IPS-15b (cell line): ENCODE measurements at regions not wholly inside any gene's neighbourhood (a gene's known extent, or its start where the extent isn't known, plus 50 kb on each side); places are given as distances from the start of the nearest gene placed in this dataset.
"Not testable (repeated sequence)": the region's sequence is repeated elsewhere in the genome, so short reads cannot be mapped to it uniquely, and the experiment has no call there.

Experiments
- H3K27me3 ChIP-seq: one replicate; pipeline ENCODE4 v1.6.1; 2013; ENCODE audit warnings: low read length; ENCODE audit not compliant: control insufficient read depth, insufficient read depth
- H3K36me3 ChIP-seq: one replicate; pipeline ENCODE4 v1.6.1; 2013; ENCODE audit warnings: low read length; ENCODE audit not compliant: control insufficient read depth, insufficient read depth
- H3K4me1 ChIP-seq: one replicate; pipeline ENCODE4 v1.6.1; 2013; ENCODE audit warnings: mild to moderate bottlenecking, low read length; ENCODE audit not compliant: control insufficient read depth, insufficient read depth
- H3K4me3 ChIP-seq: one replicate; pipeline ENCODE4 v1.5.1; 2013; ENCODE audit warnings: low read depth, low read length
- H3K9ac ChIP-seq: one replicate; pipeline ENCODE4 v1.6.1; 2013; ENCODE audit warnings: low read depth, mild to moderate bottlenecking, low read length
- H3K9me3 ChIP-seq: one replicate; pipeline ENCODE4 v1.6.1; 2013; ENCODE audit warnings: mild to moderate bottlenecking, low read length; ENCODE audit not compliant: control insufficient read depth, insufficient read depth

DNA sequence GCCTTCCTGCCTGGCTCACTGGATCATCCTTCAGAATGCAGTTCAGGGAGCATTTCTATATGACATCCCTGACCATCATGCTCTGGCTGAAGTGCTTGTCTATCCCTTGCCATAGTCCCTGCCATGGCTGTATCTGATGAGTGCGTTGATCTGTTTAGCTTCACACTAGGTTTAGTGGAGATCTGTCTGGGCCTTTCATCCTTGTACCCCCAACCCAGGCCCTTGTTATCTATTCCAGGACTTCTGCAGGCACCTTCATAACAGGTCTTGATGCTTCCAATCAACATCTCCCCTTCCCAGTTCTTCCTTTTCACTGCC, 102.4 kb downstream of the QRSL1 start:
- H3K36me3 ChIP-seq: no peaks in the 10 kb centered on the region
- no peak overlapping the region for H3K9ac ChIP-seq
- H3K9me3 ChIP-seq: peaks cover 3% of the 10 kb centered on the region
- H3K4me3 ChIP-seq: no peak overlapping the region
- no peaks in the 10 kb centered on the region for H3K27me3 ChIP-seq
- H3K4me1 ChIP-seq: peaks cover 2% of the 10 kb centered on the region

DNA sequence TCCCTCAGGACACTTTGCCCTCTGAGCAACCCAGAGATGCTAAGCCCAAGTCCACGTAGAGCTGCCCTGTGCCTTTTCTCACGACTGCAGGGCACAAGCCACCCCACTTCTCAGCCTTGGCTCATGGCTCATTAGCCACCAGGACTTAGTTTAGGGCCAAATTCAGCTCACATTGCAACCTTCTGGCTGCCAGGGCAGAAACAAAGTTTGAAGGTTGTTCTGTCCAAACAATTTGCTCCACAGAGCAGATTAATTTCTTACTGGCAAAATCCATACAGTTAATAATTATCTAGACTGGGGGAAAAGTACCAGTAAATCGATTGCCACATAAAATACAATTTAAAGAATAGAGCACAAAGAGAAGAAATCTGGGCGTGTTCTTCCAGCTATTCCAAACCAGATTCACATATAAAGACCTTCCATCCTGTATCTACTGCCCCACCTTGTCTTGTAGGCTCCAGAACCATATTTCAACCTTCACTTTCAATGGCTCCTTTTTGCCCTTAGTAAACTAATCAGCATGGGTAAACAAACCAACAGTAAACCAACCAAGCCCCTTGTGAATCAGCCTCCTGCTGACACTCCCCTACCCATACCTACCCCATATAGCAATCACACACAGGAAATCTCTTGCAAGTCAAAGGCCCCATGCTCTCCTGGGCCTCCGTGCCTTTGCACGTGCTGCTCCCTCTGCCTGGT, 101.9 kb downstream of the QRSL1 start:
- no peak overlapping the region for H3K4me3 ChIP-seq
- peaks cover 3% of the 10 kb centered on the region for H3K9me3 ChIP-seq
- no peaks in the 10 kb centered on the region for H3K27me3 ChIP-seq
- H3K9ac ChIP-seq: no peak overlapping the region
- no peaks in the 10 kb centered on the region for H3K36me3 ChIP-seq
- H3K4me1 ChIP-seq: peaks cover 2% of the 10 kb centered on the region

DNA sequence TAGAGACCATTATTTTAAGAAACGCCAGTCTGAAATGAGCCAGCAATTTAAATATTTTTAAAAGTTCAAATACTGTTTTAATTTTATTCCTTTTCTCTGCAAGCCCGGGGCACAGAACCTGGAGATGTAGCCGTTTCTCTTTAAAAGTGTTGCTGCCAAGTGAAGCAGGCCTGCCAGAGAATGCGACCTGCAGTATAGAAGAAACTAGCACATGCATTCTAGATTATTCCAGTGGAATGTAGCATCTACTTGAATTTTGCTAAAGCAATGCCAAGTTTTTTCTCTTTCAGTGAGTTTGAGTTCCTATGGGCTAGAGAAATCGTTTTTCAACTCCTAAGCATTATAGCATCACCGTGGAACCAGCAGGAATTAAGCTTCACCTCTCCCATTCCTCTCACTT, 101.3 kb downstream of the QRSL1 start:
- Histone ChIP-seq H3K9ac (no peak overlapping the region), H3K27me3 (no peaks in the 10 kb centered on the region), H3K9me3 (peaks cover 2% of the 10 kb centered on the region), H3K36me3 (no peaks in the 10 kb centered on the region), H3K4me3 (no peak overlapping the region), H3K4me1 (peaks cover 2% of the 10 kb centered on the region)

DNA sequence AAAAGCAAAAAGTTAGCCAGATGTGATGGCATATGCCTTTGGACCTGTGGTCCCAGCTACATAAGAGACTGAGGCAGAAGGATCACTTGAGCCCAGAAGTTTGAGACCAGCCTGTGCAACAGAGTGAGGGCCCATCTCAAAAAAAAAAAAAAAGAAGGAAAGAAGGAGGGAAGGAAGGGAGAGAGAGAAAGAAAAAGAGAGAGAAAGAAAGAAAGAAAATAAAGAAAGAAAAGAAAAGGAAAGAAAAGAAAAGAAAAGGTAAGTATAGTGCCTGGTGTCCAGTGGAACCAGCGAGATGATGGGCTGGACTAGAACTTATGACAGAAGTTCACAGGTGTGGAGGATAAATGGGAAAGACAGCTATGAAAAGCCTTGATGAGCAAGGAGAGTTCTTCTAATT, 100.9 kb downstream of the QRSL1 start:
- Histone ChIP-seq H3K9ac (no peak overlapping the region), H3K4me3 (no peak overlapping the region)

DNA sequence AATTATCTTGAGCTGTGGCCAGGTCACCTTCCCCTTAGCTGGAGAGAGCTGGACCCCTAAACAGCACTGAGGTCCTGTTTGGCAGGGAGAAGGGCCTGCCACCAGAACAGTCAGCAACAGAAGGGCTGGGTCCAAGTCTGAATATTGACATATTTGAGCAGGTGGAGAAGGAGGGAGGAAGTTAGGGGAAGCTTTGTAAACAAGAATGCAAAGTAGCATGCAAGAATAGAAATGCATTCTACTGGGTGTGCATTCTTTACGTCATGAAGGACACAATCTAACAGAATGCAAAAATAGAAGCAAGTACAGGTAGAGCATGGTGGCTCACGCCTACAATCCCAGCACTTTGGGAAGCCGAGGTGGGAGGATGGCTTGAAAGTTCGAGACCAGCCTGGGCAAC, 100.5 kb downstream of the QRSL1 start:
- H3K4me1 ChIP-seq: peaks cover under 1% of the 10 kb centered on the region
- H3K27me3 ChIP-seq: no peaks in the 10 kb centered on the region
- H3K9ac ChIP-seq: no peak overlapping the region
- H3K36me3 ChIP-seq: no peaks in the 10 kb centered on the region
- H3K4me3 ChIP-seq: no peak overlapping the region
- H3K9me3 ChIP-seq: no peaks in the 10 kb centered on the region

More for the DNA sequence above, 100.9 kb downstream of the QRSL1 start:
- H3K4me1 ChIP-seq: peaks cover 2% of the 10 kb centered on the region
- no peaks in the 10 kb centered on the region for H3K36me3 ChIP-seq
- no peaks in the 10 kb centered on the region for H3K27me3 ChIP-seq
- no peaks in the 10 kb centered on the region for H3K9me3 ChIP-seq

DNA sequence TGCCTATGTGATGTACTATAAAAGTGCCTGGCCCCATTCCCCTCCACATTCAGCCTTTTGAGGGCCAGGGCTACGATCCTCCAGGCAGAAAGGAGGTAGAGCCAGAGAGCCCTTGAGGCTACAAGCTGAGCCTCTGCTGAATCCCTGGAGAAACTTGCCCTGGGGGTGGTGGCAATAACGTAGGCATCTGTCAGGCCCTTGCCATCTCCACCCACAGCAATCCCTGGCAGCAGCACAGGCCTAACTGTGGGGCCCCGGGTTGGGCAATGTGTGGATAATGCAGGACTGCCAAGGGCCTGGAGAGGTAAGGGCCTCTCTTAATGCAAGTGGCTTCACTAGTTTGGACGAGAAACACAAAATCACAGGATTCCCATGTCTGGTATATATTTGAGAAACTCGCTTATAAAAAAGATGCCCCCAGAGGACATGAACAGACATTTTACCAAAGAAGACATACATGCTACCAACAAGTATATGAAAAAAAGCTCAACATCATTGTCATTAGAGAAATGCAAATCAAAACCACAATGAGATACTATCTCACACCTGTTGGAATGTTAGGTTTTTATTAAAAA, 99.0 kb downstream of the QRSL1 start:
- Histone ChIP-seq H3K36me3 (no peaks in the 10 kb centered on the region), H3K4me1 (no peaks in the 10 kb centered on the region), H3K4me3 (no peak overlapping the region), H3K9me3 (no peaks in the 10 kb centered on the region), H3K27me3 (no peaks in the 10 kb centered on the region), H3K9ac (no peak overlapping the region)

DNA sequence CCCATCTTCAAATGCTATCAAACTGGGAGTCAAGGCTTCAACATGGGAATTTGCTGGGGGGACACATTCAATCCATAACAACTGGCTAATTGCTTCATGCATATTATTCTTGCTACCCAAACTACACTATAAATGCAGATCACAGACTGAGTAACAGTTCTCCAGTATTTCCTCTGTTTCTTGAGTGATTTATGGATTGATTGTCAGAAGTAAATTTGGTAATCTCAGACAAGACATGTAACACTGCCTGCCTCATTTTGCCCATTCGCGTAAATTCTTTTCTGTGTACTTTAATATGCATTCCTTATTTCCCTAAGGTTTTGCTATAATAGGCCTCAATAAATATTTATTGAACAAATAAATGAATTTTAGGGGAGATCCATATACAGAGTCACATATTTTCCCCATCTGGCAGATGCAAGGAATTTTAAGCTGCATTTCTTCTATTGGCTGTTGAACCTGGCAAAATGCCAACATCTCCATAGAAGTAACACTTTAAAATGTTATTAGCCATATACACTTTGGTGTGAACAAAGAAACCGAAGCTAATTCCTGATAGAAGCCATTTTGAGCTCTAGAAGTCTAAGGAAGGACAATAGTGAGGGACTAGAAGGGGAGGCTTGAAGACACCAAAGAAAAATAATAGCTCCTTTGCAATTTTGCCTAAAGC, 98.2 kb downstream of the QRSL1 start:
- Histone ChIP-seq H3K4me3 (no peak overlapping the region), H3K27me3 (no peaks in the 10 kb centered on the region), H3K9me3 (no peaks in the 10 kb centered on the region), H3K4me1 (no peaks in the 10 kb centered on the region), H3K36me3 (no peaks in the 10 kb centered on the region), H3K9ac (no peak overlapping the region)

DNA sequence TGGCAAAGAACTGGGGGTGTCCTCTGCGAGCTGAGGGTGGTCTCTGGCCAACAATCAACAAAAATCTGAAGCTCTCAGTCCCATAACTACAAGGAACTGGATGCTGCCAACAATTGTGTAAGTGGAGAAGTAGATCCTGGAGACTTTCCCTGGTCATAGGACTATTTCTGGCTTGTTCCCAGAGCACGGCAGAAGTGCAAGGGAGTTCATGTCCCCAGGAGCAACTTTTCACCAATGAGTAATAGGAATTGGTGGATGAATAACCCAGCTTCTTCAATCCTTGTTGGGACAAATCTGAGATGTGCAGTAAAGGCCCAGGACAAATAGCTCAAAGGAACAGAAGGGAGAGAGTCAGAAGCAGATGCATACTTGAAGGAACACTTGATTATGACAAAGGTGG, 95.5 kb downstream of the QRSL1 start:
- H3K9me3 ChIP-seq: no peaks in the 10 kb centered on the region
- H3K4me3 ChIP-seq: no peak overlapping the region
- no peaks in the 10 kb centered on the region for H3K27me3 ChIP-seq
- no peaks in the 10 kb centered on the region for H3K4me1 ChIP-seq
- H3K9ac ChIP-seq: no peak overlapping the region
- H3K36me3 ChIP-seq: no peaks in the 10 kb centered on the region

DNA sequence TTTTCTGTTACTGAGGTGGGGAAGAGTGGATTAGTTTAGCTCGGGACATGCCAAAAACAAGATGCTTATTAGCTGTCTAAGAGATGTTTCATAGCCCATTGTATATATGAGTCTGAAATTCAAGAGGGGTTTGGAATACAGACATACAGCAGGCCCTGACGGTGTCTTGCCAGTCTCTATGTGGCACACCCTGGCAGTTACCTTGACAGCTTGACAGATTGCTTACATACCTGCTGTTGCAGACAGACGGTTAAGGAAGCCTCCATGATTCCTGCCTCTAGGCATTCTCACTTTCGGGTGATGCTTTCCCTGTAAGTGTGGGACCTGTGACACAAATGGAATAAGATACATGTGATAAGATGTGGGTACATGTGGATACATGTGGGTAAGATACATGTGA, 95.0 kb downstream of the QRSL1 start:
- Histone ChIP-seq H3K4me3 (no peak overlapping the region), H3K4me1 (no peaks in the 10 kb centered on the region), H3K36me3 (no peaks in the 10 kb centered on the region), H3K9ac (no peak overlapping the region), H3K27me3 (no peaks in the 10 kb centered on the region), H3K9me3 (no peaks in the 10 kb centered on the region)

DNA sequence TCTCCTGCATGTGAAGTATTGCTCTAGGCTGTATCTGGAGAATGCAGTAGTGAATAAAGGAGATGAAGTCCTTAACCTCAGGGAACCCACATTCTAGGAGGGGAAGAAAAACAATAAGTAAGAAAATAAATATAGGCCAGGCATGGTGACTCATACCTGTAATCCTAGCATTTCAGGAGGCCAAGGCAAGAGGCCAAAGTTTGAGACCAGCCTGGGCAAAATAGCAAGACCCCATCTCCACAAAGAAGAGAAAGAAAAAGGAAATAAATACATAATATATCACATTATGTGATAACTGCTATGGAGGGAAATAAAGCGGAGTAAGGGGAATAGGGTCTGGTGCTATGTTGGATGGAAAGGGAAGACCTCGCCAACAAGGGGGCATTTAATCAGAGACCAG, 94.0 kb downstream of the QRSL1 start:
- H3K9me3 ChIP-seq, H3K9ac ChIP-seq: not testable (repeated sequence)

DNA sequence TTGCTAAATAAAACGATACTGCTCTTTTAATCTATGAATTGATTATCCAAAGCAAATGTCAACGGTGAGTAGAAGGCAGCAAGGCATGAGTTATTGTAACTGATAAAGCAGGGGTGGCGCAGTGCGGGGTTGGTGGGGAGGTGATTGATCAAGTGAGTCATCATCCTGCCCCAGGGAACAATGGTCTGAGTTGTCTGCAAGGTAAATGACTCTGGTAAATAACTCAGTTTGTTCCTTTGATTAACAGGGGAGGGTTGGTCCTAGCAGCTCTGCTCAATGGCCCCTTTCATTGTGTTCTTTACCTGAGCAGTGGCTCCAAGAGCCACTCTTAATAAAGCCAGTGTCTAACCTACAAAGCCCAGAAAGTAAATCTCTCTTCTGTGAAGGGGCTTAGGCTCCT, 91.8 kb downstream of the QRSL1 start:
- not testable (repeated sequence) for H3K36me3 ChIP-seq, H3K4me3 ChIP-seq, H3K27me3 ChIP-seq, H3K9ac ChIP-seq, H3K4me1 ChIP-seq, H3K9me3 ChIP-seq

More for the DNA sequence above, 94.0 kb downstream of the QRSL1 start:
- H3K36me3 ChIP-seq, H3K27me3 ChIP-seq, H3K4me1 ChIP-seq, H3K4me3 ChIP-seq: not testable (repeated sequence)
